Cerebellar nuclear complex (tissue), 1 donor: ENCODE measurements at regions not wholly inside any gene's neighbourhood (a gene's known extent, or its start where the extent isn't known, plus 50 kb on each side); places are given as distances from the start of the nearest gene placed in this dataset.

Source experiments
- DNase-seq, 2 experiments: peaks; one replicate each; lab custom pipeline; 2025; lab: John Stamatoyannopoulos, UW

- no peak for DNase-seq
Observed at GRCh38 chr3:84877092-84877491, 81.7 kb upstream of the CADM2 start.

GRCh38 chr3:84881288-84881687 is 77.5 kb upstream of the CADM2 start:
- no peak for DNase-seq

GRCh38 chr3:84885199-84885882 is 73.4 kb upstream of the CADM2 start:
- no peak for DNase-seq

GRCh38 chr3:84891851-84892250 is 66.9 kb upstream of the CADM2 start:
- DNase-seq = peak; percentile 7 to 77

- no peak for DNase-seq
Observed at GRCh38 chr3:84893211-84893610, 65.6 kb upstream of the CADM2 start.

GRCh38 chr3:84904212-84904611 is 54.6 kb upstream of the CADM2 start:
- DNase-seq = no peak

- DNase-seq = no peak
Observed at GRCh38 chr3:84904816-84905555, 53.8 kb upstream of the CADM2 start.

- no peak for DNase-seq
Observed at GRCh38 chr3:84905556-84905920, 53.3 kb upstream of the CADM2 start.

- no peak for DNase-seq
Observed at GRCh38 chr3:84906065-84906464, 52.7 kb upstream of the CADM2 start.
